Skeletal muscle tissue (tissue), 3 donors: ENCODE measurements at regions not wholly inside any gene's neighbourhood (a gene's known extent, or its start where the extent isn't known, plus 50 kb on each side); places are given as distances from the start of the nearest gene placed in this dataset.

Source experiments
- H3K27ac ChIP-seq: one replicate; pipeline ENCODE4 v1.7.0; 2013; ENCODE audit warnings: mild to moderate bottlenecking, low read depth, low read length, inconsistent platforms
- H3K27me3 ChIP-seq, 3 donors: one replicate each; pipeline ENCODE4 v1.7.0; 2013; ENCODE audit warnings: low read length in 3 of 3; ENCODE audit not compliant: control insufficient read depth in 3 of 3, insufficient read depth in 3 of 3
- H3K36me3 ChIP-seq, 3 donors: one replicate each; pipeline ENCODE4 v1.7.0; 2013; ENCODE audit warnings: low read length in 3 of 3; ENCODE audit not compliant: control insufficient read depth in 3 of 3, insufficient read depth in 3 of 3
- H3K4me1 ChIP-seq, 3 donors: one replicate each; pipeline ENCODE4 v1.7.0; 2013; ENCODE audit warnings: low read length in 3 of 3, mild to moderate bottlenecking in 3 of 3; ENCODE audit not compliant: control insufficient read depth in 3 of 3, insufficient read depth in 3 of 3
- H3K4me3 ChIP-seq, 3 donors: one replicate each; pipeline ENCODE4 v1.7.0; 2013; ENCODE audit warnings: low read length in 3 of 3
- H3K9ac ChIP-seq, 3 donors: one replicate each; pipeline ENCODE4 v1.7.0; 2013; ENCODE audit warnings: low read length in 3 of 3, mild to moderate bottlenecking in 3 of 3, moderate library complexity in 2 of 3, low read depth in 1 of 3
- H3K9me3 ChIP-seq, 3 donors: one replicate each; pipeline ENCODE4 v1.7.0; 2013; ENCODE audit warnings: low read length in 3 of 3; ENCODE audit not compliant: control insufficient read depth in 3 of 3
- donor health status: Osteomylitis.

GRCh38 chr12:46131732-46132469, 136.9 kb downstream of the SLC38A1 start:
- Histone ChIP-seq H3K9me3 (no peaks in the 10 kb centered on the region), H3K36me3 (no peaks in the 10 kb centered on the region), H3K4me1 (no peaks in the 10 kb centered on the region), H3K27me3 (no peaks in the 10 kb centered on the region), H3K9ac (no peak overlapping the region), H3K4me3 (no peak overlapping the region), H3K27ac (no peak overlapping the region)

- peaks cover 0 to 2% (median 0%) of the 10 kb centered on the region in 3 donors for H3K4me1 ChIP-seq
- H3K36me3 ChIP-seq = no peaks in the 10 kb centered on the region
- no peak overlapping the region for H3K9ac ChIP-seq
- no peak overlapping the region for H3K4me3 ChIP-seq
- no peaks in the 10 kb centered on the region for H3K9me3 ChIP-seq
- no peak overlapping the region for H3K27ac ChIP-seq
- no peaks in the 10 kb centered on the region for H3K27me3 ChIP-seq
Observed at GRCh38 chr12:46127656-46128055, 137.3 kb upstream of the SCAF11 start.

- H3K9ac ChIP-seq = no peak overlapping the region
- peaks cover 0 to 2% (median 0%) of the 10 kb centered on the region in 3 donors for H3K4me1 ChIP-seq
- H3K36me3 ChIP-seq = no peaks in the 10 kb centered on the region
- no peak overlapping the region for H3K27ac ChIP-seq
- H3K4me3 ChIP-seq = no peak overlapping the region
- H3K27me3 ChIP-seq = no peaks in the 10 kb centered on the region
- H3K9me3 ChIP-seq = no peaks in the 10 kb centered on the region
Observed at GRCh38 chr12:46126050-46126727, 135.8 kb upstream of the SCAF11 start.

- Histone ChIP-seq H3K27ac (no peak overlapping the region), H3K27me3 (no peaks in the 10 kb centered on the region), H3K4me3 (peak overlapping the region in 1 of 3 donors; percentile 5), H3K9ac (peak overlapping the region in 1 of 3 donors; percentile 55), H3K4me1 (peaks cover 0 to 2% (median 0%) of the 10 kb centered on the region in 3 donors), H3K36me3 (no peaks in the 10 kb centered on the region), H3K9me3 (no peaks in the 10 kb centered on the region)
Observed at GRCh38 chr12:46124848-46125619, 134.7 kb upstream of the SCAF11 start.

- peaks cover 0 to 2% (median 0%) of the 10 kb centered on the region in 3 donors for H3K4me1 ChIP-seq
- H3K27me3 ChIP-seq = no peaks in the 10 kb centered on the region
- no peaks in the 10 kb centered on the region for H3K9me3 ChIP-seq
- H3K4me3 ChIP-seq = no peak overlapping the region
- H3K27ac ChIP-seq = no peak overlapping the region
- no peaks in the 10 kb centered on the region for H3K36me3 ChIP-seq
- H3K9ac ChIP-seq = no peak overlapping the region
Observed at GRCh38 chr12:46124132-46124847, 133.9 kb upstream of the SCAF11 start.

- Histone ChIP-seq H3K27ac (no peak overlapping the region), H3K9ac (no peak overlapping the region), H3K27me3 (no peaks in the 10 kb centered on the region), H3K9me3 (peaks cover 0 to 3% (median 0%) of the 10 kb centered on the region in 3 donors), H3K4me1 (peaks cover 0 to 3% (median 0%) of the 10 kb centered on the region in 3 donors), H3K36me3 (no peaks in the 10 kb centered on the region), H3K4me3 (no peak overlapping the region)
Observed at GRCh38 chr12:46112364-46112763, 122.0 kb upstream of the SCAF11 start.

GRCh38 chr12:46111715-46112114, 121.3 kb upstream of the SCAF11 start:
- Histone ChIP-seq H3K4me3 (no peak overlapping the region), H3K27ac (no peak overlapping the region), H3K27me3 (no peaks in the 10 kb centered on the region), H3K9ac (no peak overlapping the region), H3K9me3 (peaks cover 0 to 3% (median 0%) of the 10 kb centered on the region in 3 donors), H3K36me3 (no peaks in the 10 kb centered on the region), H3K4me1 (peaks cover 0 to 3% (median 0%) of the 10 kb centered on the region in 3 donors)

GRCh38 chr12:46110928-46111699, 120.7 kb upstream of the SCAF11 start:
- peaks cover 0 to 3% (median 0%) of the 10 kb centered on the region in 3 donors for H3K4me1 ChIP-seq
- no peak overlapping the region for H3K4me3 ChIP-seq
- H3K27ac ChIP-seq = no peak overlapping the region
- no peak overlapping the region for H3K9ac ChIP-seq
- no peaks in the 10 kb centered on the region for H3K36me3 ChIP-seq
- peaks cover 0 to 3% (median 0%) of the 10 kb centered on the region in 3 donors for H3K9me3 ChIP-seq
- no peaks in the 10 kb centered on the region for H3K27me3 ChIP-seq

- Histone ChIP-seq H3K9me3 (peaks cover 0 to 3% (median 0%) of the 10 kb centered on the region in 3 donors), H3K9ac (no peak overlapping the region), H3K27ac (no peak overlapping the region), H3K27me3 (no peaks in the 10 kb centered on the region), H3K36me3 (no peaks in the 10 kb centered on the region), H3K4me1 (peaks cover 0 to 3% (median 0%) of the 10 kb centered on the region in 3 donors), H3K4me3 (no peak overlapping the region)
Observed at GRCh38 chr12:46110223-46110611, 119.8 kb upstream of the SCAF11 start.
